Vagina (tissue), 2 donors: ENCODE measurements at regions not wholly inside any gene's neighbourhood (a gene's known extent, or its start where the extent isn't known, plus 50 kb on each side); places are given as distances from the start of the nearest gene placed in this dataset.

Experiments used
- DNase-seq, 2 donors: peaks; one replicate each; pipeline ENCODE4 v3.0.0-alpha.2; 2017; ENCODE audit errors: extremely low spot score in 2 of 2
- H3K27ac ChIP-seq: fragments of 200-600 bp; sonication (generic); one replicate; pipeline ENCODE4 v1.5.1; 2019
- H3K27me3 ChIP-seq: fragments of 200-600 bp; sonication (generic); one replicate; pipeline ENCODE4 v1.5.1; 2019
- H3K36me3 ChIP-seq, 2 donors: fragments of 200-600 bp; sonication (generic); one replicate each; pipeline ENCODE4 v1.5.1; 2017 to 2019
- H3K4me1 ChIP-seq: fragments of 200-600 bp; sonication (generic); one replicate; pipeline ENCODE4 v1.5.1; 2019
- H3K4me3 ChIP-seq, 2 donors: fragments of 200-600 bp; sonication (generic); 1 replicate in 1 of 2; 2 replicates in 1 of 2; pipeline ENCODE4 v1.5.1; 2016 to 2019
- H3K9me3 ChIP-seq: fragments of 200-600 bp; sonication (generic); one replicate; pipeline ENCODE4 v1.5.1; 2019
- POLR2A ChIP-seq, 2 donors: fragments of 450-650 bp; IDR thresholded peaks; one replicate each; pipeline ENCODE4 v1.6.1; 2017; ENCODE audit warnings: antibody characterized with exemption in 2 of 2, mild to moderate bottlenecking in 2 of 2, moderate library complexity in 2 of 2
- POLR2AphosphoS5 ChIP-seq, 2 donors: sonication (generic); formaldehyde crosslinking; IDR thresholded peaks; one replicate each; pipeline ENCODE4 v1.9.0; 2017; ENCODE audit warnings: antibody characterized with exemption in 2 of 2, mild to moderate bottlenecking in 2 of 2, low read depth in 1 of 2; ENCODE audit not compliant: insufficient read depth in 1 of 2
- intact Hi-C: fragments of 100-400 bp; cut with DNase I; formaldehyde crosslinking; loops from one replicate; pipeline ENCODE4 v1.15.1; 2023
- TF ChIP-seq, protein P1 (sequence below), 3 experiments: fragments of 450-650 bp in 2 of 3; fragments of 200-600 bp in 1 of 3; sonication (generic) in 1 of 3; IDR thresholded peaks; one replicate each; pipeline ENCODE4 v1.5.1; 2017 to 2019; ENCODE audit warnings: antibody characterized with exemption in 3 of 3, mild to moderate bottlenecking in 2 of 3, moderate library complexity in 2 of 3

DNA sequence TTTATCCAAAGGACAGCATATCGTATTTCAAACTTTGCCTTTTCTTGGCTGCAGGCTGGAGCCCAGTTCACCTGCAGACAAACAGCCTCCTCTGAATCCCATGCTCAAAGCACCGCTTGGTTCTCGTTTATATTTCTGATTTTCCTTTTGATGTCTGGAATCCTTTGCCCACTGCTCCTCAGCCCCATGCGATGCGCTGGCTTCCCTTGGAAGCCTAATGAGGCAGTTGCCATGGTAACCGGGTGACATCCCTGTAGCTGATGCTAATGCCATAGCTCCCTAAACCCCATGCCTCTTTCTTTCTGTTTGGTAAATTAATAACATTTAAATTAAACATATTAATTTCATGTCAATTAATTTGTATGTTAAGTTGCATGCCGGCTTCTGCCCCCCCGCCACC lies 327.1 kb downstream of the PRDM2 start:
- H3K4me3 ChIP-seq = no peak overlapping the region
- TF ChIP-seq, protein P1, sequence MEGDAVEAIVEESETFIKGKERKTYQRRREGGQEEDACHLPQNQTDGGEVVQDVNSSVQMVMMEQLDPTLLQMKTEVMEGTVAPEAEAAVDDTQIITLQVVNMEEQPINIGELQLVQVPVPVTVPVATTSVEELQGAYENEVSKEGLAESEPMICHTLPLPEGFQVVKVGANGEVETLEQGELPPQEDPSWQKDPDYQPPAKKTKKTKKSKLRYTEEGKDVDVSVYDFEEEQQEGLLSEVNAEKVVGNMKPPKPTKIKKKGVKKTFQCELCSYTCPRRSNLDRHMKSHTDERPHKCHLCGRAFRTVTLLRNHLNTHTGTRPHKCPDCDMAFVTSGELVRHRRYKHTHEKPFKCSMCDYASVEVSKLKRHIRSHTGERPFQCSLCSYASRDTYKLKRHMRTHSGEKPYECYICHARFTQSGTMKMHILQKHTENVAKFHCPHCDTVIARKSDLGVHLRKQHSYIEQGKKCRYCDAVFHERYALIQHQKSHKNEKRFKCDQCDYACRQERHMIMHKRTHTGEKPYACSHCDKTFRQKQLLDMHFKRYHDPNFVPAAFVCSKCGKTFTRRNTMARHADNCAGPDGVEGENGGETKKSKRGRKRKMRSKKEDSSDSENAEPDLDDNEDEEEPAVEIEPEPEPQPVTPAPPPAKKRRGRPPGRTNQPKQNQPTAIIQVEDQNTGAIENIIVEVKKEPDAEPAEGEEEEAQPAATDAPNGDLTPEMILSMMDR (IDR thresholded peaks at IDR 0.05) = no peak
- TF ChIP-seq POLR2A (IDR thresholded peaks at IDR 0.05) (no peak), POLR2AphosphoS5 (IDR thresholded peaks at IDR 0.05; ENCODE audit: insufficient read depth in 1 of 2, low read depth in 1 of 2) (no peak)
- intact Hi-C loops = no loop called here
- no peaks in the 10 kb centered on the region for H3K9me3 ChIP-seq
- H3K27ac ChIP-seq = no peak overlapping the region
- H3K4me1 ChIP-seq = no peaks in the 10 kb centered on the region
- DNase-seq = no peak
- H3K36me3 ChIP-seq = no peaks in the 10 kb centered on the region
- H3K27me3 ChIP-seq = no peaks in the 10 kb centered on the region

DNA sequence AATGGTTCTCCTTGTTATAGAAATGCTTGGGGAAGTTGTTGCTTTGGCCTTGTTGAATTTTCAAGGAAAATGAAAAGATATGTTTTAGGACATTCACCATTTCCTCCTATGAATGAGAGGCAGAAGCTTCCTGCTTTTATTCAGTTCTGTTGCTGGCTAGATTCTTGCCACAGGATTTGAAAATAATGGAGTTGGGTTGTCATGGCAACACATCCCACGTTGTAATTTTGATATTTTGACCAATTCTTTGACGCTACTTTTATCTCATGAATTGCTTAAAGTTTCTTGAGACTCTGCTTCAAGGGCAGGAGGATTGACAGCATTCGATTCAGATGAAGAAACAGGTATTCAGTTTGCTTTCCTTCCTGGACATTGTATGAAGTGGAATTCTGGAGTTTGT lies 331.5 kb downstream of the PRDM2 start:
- intact Hi-C loops = no loop called here
- TF ChIP-seq POLR2AphosphoS5 (IDR thresholded peaks at IDR 0.05; ENCODE audit: insufficient read depth in 1 of 2, low read depth in 1 of 2) (no peak), POLR2A (IDR thresholded peaks at IDR 0.05) (no peak)
- TF ChIP-seq, protein P1 (IDR thresholded peaks at IDR 0.05) = no peak
- no peak overlapping the region for H3K4me3 ChIP-seq
- no peaks in the 10 kb centered on the region for H3K27me3 ChIP-seq
- no peak for DNase-seq
- no peaks in the 10 kb centered on the region for H3K36me3 ChIP-seq
- no peak overlapping the region for H3K27ac ChIP-seq
- no peaks in the 10 kb centered on the region for H3K9me3 ChIP-seq
- H3K4me1 ChIP-seq = no peaks in the 10 kb centered on the region

DNA sequence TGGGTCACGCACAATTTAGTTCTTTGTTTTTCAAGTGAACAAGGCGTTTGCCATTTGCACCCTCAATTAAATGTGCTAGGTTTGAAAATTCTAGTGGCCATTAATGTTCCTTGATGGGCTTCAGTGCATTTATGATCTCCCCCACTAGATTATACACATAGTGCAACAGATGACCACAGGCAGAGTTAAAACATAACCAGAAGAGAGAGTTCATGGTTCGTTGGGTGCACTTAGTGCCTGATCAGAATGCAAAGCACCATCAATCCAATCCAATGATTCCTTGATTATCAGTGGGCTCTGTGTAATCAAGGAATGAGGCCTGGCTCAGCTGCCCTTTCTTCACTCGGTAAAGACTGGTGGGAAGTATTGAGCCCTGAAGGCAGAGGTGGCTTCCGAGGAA lies 334.5 kb downstream of the PRDM2 start:
- Histone ChIP-seq H3K4me1 (no peaks in the 10 kb centered on the region), H3K27me3 (no peaks in the 10 kb centered on the region), H3K4me3 (no peak overlapping the region), H3K9me3 (no peaks in the 10 kb centered on the region), H3K36me3 (no peaks in the 10 kb centered on the region), H3K27ac (no peak overlapping the region)
- no peak for TF ChIP-seq POLR2AphosphoS5 (IDR thresholded peaks at IDR 0.05; ENCODE audit: insufficient read depth in 1 of 2, low read depth in 1 of 2)
- no peak for TF ChIP-seq POLR2A (IDR thresholded peaks at IDR 0.05)
- TF ChIP-seq, protein P1 (IDR thresholded peaks at IDR 0.05) = no peak
- intact Hi-C loops = no loop called here
- no peak for DNase-seq

DNA sequence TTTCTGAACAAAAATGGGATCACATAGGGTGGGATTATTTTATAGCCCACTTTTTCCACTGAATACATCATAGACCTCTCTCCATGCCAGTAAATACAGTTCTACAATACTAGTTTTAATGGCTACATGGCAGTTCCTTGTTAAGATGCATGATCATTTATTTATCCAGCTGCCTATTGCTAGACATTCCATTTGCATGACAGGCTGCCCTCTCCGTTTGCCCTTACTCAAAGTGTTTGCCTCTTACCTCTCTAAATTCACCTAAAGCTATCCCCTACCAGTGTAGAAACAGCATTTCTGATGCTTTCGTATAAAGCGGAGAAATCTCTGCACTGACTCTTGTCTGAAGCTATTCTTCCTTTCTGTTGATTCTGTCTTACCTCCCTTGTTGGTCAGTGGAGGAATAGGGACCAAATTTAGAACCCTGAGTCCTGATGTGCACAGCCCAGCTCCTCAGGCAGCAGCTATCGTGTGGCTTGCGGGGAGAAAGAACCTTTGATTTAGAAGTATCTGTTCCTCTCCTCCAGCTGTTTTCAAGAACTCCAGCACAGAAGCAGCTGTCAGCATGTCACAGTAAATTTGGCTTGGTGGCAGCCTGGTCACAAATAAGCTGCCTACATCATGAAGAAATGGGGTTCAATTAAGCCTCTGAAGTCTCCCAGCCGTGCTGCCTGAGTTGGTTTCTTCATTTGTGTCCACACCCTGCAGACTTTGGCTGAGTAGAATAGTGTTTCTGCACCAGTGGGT lies 337.3 kb downstream of the PRDM2 start:
- intact Hi-C loops = no loop called here
- no peak for TF ChIP-seq POLR2A (IDR thresholded peaks at IDR 0.05)
- TF ChIP-seq, protein P1 (IDR thresholded peaks at IDR 0.05) = no peak
- TF ChIP-seq POLR2AphosphoS5 (IDR thresholded peaks at IDR 0.05; ENCODE audit: insufficient read depth in 1 of 2, low read depth in 1 of 2) = no peak
- H3K27me3 ChIP-seq = no peaks in the 10 kb centered on the region
- H3K27ac ChIP-seq = no peak overlapping the region
- no peak for DNase-seq
- H3K36me3 ChIP-seq = no peaks in the 10 kb centered on the region
- no peaks in the 10 kb centered on the region for H3K4me1 ChIP-seq
- H3K4me3 ChIP-seq = no peak overlapping the region
- peaks cover 9% of the 10 kb centered on the region for H3K9me3 ChIP-seq

DNA sequence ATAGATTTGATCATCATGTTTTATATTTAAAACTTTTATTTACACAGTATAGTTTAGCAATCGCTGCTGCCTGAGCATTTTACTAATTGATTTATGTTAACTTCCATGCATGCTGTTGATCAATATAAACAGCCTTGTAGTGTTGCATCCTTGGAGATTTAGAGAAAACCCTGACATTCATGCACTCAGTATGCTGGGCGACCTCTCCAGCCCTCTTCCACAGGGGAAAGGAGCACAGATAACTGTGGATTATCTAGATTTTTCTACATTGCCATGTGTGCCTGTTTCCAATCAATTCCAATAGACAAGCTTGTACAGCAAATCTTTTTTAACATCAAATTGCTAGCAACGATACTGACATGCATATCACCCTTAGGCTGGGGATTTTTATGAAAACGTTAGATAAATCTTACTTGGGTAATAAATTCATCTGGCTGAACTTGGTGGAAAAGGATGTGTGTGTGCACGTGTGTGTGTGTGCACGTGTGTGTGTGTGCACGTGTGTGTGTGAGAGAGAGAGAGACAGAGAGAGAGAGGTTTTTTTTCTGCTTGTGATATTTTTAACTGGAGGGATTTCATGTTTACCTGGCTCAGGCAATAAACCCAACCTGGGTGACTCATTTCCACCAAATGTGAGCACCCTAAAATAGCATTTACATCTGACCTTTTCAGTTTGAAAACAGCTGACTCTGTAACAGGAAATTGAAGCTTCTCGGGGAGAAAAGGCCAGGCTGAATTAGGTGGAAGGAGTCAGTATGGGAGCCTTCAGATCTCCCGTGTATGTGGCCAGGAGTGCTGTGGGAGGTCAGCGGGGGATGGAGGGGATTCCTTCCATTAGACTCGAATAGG lies 339.8 kb downstream of the PRDM2 start:
- Histone ChIP-seq H3K9me3 (peaks cover 10% of the 10 kb centered on the region), H3K4me3 (no peak overlapping the region), H3K27ac (no peak overlapping the region), H3K36me3 (no peaks in the 10 kb centered on the region), H3K27me3 (no peaks in the 10 kb centered on the region), H3K4me1 (no peaks in the 10 kb centered on the region)
- intact Hi-C loops = no loop called here
- TF ChIP-seq POLR2A (IDR thresholded peaks at IDR 0.05) (no peak), POLR2AphosphoS5 (IDR thresholded peaks at IDR 0.05; ENCODE audit: insufficient read depth in 1 of 2, low read depth in 1 of 2) (no peak)
- TF ChIP-seq, protein P1 (IDR thresholded peaks at IDR 0.05) = no peak
- DNase-seq = no peak
